ENCODE measurements at regions not wholly inside any gene's neighbourhood (a gene's known extent, or its start where the extent isn't known, plus 50 kb on each side); places are given as distances from the start of the nearest gene placed in this dataset.

DNA sequence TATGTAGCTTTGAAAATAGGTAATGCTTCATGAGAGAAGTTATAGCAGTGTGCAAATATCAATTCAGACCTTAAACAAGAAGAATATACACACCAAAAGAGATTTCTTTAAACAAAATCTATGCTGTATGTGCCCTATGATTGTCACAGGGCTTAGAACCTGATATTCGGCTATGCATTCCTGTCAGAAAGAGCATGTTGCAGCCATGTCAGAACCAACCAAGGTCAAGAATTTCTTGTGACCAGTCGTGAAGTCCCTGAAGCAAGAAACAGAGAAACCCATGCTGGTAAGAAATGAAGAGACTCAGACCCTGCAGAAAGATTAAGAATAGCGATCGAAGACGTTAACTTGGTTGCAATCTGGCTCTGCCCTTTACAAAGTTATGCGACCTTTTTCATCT, 210.3 kb upstream of the SPIN4 start (continued):
- no peak for TF ChIP-seq EZH2 (IDR thresholded peaks at IDR 0.05; ENCODE audit: low read depth, unreplicated experiment)
- TF ChIP-seq POLR2AphosphoS5 (IDR thresholded peaks at IDR 0.05; ENCODE audit: low read depth): no peak
- TF ChIP-seq, protein P1, sequence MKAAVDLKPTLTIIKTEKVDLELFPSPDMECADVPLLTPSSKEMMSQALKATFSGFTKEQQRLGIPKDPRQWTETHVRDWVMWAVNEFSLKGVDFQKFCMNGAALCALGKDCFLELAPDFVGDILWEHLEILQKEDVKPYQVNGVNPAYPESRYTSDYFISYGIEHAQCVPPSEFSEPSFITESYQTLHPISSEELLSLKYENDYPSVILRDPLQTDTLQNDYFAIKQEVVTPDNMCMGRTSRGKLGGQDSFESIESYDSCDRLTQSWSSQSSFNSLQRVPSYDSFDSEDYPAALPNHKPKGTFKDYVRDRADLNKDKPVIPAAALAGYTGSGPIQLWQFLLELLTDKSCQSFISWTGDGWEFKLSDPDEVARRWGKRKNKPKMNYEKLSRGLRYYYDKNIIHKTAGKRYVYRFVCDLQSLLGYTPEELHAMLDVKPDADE (IDR thresholded peaks at IDR 0.05): no peak

DNA sequence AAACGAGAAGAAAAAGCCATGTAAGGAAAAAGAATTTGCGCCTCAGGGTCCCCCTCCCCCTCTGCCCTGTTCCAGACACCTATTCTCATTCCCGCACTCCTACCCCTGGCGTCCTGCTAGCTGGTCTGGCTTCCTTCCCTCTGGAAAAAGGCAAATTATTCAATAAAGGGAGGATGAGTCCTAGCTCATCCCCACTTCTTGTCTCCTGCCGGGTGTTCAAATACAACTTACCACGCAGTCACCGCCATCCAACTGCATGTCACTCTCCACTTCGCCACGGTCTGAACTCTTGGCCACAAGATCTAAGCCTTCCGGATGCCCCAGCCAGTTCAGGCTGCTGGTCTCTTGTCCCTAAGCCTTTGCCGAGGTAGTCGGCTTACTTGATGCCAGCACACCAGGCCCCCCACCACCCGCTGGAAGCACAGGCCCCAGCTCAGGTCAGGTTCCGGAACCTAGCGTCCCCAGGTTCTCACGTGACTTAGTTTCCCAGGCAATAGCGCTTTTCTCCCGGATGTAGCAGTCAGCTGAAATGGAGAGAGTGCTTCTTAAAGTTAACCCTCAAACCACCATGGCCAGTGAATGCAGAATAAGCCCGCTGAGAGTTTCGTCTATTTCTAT, 209.6 kb upstream of the SPIN4 start:
- Histone ChIP-seq H3K9me2 (ENCODE audit: insufficient read depth) (no peaks in the 10 kb centered on the region), H3K36me3 (ENCODE audit: insufficient read depth) (no peaks in the 10 kb centered on the region), H3K79me2 (replicated peaks; ENCODE audit: insufficient read depth) (peaks cover 25% of the 10 kb centered on the region), H2AFZ (peak overlapping the region; percentile 69; the same call in 1 of the 2 replicates), H3K4me2 (peak overlapping the region; percentile 89), H3K27ac (ENCODE audit: low read depth) (peak overlapping the region; percentile 81), H3K27me3 (ENCODE audit: insufficient read depth) (no peaks in the 10 kb centered on the region), H3F3A (replicated peaks; ENCODE audit: low read depth) (no peaks in the 10 kb centered on the region), H3K4me3 (peak overlapping the region; percentile 61), H4K20me1 (replicated peaks; ENCODE audit: insufficient read depth) (no peaks in the 10 kb centered on the region), H3K4me1 (ENCODE audit: insufficient read depth) (no peaks in the 10 kb centered on the region)
- peak; percentile 36 for TF ChIP-seq POLR2AphosphoS5 (IDR thresholded peaks at IDR 0.05; ENCODE audit: low read depth)
- TF ChIP-seq CREB1 (CRISPR knock-in tag; IDR thresholded peaks at IDR 0.05; ENCODE audit: low read depth): no peak
- Mint-ChIP-seq H3K36me3 (ENCODE audit: low read depth) (peaks cover 5% of the 10 kb centered on the region; the same call in 1 of the 3 replicates), H3K9me3 (no peaks in the 10 kb centered on the region; the same call in 2 of the 3 replicates), H3K4me1 (peaks cover 2% of the 10 kb centered on the region), H3K4me3 (peak overlapping the region; percentile 100), H3K27me3 (ENCODE audit: insufficient read depth, low read depth, poor library complexity) (no peaks in the 10 kb centered on the region), H3K27ac (peak overlapping the region; percentile 97)
- ATAC-seq (peak; percentile 99), DNase-seq (ENCODE audit: low spot score) (peak; percentile 87)

DNA sequence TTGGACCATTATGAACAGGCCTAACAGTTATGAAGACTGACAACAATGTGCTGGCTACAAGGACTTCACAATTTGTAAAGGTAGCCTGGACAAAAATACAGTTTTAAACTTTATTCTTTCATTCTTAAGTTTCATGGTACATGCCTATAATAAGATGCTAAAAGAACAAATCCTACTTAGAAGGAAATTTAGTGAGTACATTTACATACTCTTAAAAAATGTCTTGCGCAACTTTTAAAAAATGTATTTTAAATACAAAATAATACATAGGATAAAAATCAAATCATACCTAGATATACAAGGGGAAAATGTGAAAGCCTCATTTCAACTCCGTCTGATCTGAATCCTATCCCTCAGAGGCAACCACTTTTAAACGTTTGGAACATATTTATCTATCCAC, 200.7 kb upstream of the SPIN4 start:
- Histone ChIP-seq H3K4me3 (no peak overlapping the region), H3K27me3 (ENCODE audit: insufficient read depth) (no peaks in the 10 kb centered on the region), H3K27ac (ENCODE audit: low read depth) (no peak overlapping the region), H2AFZ (no peak overlapping the region), H3F3A (replicated peaks; ENCODE audit: low read depth) (no peaks in the 10 kb centered on the region), H3K79me2 (replicated peaks; ENCODE audit: insufficient read depth) (peaks cover 6% of the 10 kb centered on the region; the same call in 1 of the 2 replicates), H3K9me2 (ENCODE audit: insufficient read depth) (no peaks in the 10 kb centered on the region), H4K20me1 (replicated peaks; ENCODE audit: insufficient read depth) (no peaks in the 10 kb centered on the region), H3K4me2 (no peak overlapping the region), H3K36me3 (ENCODE audit: insufficient read depth) (no peaks in the 10 kb centered on the region; the same call in 1 of the 2 replicates), H3K4me1 (ENCODE audit: insufficient read depth) (no peaks in the 10 kb centered on the region)
- Mint-ChIP-seq H3K4me1 (no peaks in the 10 kb centered on the region), H3K9me3 (peaks cover 18% of the 10 kb centered on the region; the same call in 1 of the 3 replicates), H3K4me3 (no peak overlapping the region), H3K27ac (no peak overlapping the region), H3K36me3 (ENCODE audit: low read depth) (peaks cover 37% of the 10 kb centered on the region), H3K27me3 (ENCODE audit: insufficient read depth, low read depth, poor library complexity) (no peaks in the 10 kb centered on the region)
- ATAC-seq (no peak), DNase-seq (ENCODE audit: low spot score) (no peak)
- TF ChIP-seq STAT1 (IDR thresholded peaks at IDR 0.05; ENCODE audit: unreplicated experiment) (no peak), CREB1 (CRISPR knock-in tag; IDR thresholded peaks at IDR 0.05; ENCODE audit: low read depth) (no peak), EZH2 (IDR thresholded peaks at IDR 0.05; ENCODE audit: low read depth, unreplicated experiment) (no peak), POLR2AphosphoS5 (IDR thresholded peaks at IDR 0.05; ENCODE audit: low read depth) (no peak), ZNF331 (CRISPR knock-in tag; IDR thresholded peaks at IDR 0.05; ENCODE audit: low read depth) (no peak)
- TF ChIP-seq, protein P2, sequence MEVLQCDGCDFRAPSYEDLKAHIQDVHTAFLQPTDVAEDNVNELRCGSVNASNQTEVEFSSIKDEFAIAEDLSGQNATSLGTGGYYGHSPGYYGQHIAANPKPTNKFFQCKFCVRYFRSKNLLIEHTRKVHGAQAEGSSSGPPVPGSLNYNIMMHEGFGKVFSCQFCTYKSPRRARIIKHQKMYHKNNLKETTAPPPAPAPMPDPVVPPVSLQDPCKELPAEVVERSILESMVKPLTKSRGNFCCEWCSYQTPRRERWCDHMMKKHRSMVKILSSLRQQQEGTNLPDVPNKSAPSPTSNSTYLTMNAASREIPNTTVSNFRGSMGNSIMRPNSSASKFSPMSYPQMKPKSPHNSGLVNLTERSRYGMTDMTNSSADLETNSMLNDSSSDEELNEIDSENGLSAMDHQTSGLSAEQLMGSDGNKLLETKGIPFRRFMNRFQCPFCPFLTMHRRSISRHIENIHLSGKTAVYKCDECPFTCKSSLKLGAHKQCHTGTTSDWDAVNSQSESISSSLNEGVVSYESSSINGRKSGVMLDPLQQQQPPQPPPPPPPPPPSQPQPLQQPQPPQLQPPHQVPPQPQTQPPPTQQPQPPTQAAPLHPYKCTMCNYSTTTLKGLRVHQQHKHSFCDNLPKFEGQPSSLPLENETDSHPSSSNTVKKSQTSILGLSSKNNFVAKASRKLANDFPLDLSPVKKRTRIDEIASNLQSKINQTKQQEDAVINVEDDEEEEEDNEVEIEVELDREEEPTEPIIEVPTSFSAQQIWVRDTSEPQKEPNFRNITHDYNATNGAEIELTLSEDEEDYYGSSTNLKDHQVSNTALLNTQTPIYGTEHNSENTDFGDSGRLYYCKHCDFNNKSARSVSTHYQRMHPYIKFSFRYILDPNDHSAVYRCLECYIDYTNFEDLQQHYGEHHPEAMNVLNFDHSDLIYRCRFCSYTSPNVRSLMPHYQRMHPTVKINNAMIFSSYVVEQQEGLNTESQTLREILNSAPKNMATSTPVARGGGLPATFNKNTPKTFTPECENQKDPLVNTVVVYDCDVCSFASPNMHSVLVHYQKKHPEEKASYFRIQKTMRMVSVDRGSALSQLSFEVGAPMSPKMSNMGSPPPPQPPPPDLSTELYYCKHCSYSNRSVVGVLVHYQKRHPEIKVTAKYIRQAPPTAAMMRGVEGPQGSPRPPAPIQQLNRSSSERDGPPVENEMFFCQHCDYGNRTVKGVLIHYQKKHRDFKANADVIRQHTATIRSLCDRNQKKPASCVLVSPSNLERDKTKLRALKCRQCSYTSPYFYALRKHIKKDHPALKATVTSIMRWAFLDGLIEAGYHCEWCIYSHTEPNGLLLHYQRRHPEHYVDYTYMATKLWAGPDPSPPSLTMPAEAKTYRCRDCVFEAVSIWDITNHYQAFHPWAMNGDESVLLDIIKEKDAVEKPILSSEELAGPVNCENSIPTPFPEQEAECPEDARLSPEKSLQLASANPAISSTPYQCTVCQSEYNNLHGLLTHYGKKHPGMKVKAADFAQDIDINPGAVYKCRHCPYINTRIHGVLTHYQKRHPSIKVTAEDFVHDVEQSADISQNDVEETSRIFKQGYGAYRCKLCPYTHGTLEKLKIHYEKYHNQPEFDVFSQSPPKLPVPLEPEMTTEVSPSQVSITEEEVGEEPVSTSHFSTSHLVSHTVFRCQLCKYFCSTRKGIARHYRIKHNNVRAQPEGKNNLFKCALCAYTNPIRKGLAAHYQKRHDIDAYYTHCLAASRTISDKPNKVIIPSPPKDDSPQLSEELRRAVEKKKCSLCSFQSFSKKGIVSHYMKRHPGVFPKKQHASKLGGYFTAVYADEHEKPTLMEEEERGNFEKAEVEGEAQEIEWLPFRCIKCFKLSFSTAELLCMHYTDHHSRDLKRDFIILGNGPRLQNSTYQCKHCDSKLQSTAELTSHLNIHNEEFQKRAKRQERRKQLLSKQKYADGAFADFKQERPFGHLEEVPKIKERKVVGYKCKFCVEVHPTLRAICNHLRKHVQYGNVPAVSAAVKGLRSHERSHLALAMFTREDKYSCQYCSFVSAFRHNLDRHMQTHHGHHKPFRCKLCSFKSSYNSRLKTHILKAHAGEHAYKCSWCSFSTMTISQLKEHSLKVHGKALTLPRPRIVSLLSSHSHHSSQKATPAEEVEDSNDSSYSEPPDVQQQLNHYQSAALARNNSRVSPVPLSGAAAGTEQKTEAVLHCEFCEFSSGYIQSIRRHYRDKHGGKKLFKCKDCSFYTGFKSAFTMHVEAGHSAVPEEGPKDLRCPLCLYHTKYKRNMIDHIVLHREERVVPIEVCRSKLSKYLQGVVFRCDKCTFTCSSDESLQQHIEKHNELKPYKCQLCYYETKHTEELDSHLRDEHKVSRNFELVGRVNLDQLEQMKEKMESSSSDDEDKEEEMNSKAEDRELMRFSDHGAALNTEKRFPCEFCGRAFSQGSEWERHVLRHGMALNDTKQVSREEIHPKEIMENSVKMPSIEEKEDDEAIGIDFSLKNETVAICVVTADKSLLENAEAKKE (CRISPR knock-in tag; IDR thresholded peaks at IDR 0.05): no peak
- TF ChIP-seq, protein P3, sequence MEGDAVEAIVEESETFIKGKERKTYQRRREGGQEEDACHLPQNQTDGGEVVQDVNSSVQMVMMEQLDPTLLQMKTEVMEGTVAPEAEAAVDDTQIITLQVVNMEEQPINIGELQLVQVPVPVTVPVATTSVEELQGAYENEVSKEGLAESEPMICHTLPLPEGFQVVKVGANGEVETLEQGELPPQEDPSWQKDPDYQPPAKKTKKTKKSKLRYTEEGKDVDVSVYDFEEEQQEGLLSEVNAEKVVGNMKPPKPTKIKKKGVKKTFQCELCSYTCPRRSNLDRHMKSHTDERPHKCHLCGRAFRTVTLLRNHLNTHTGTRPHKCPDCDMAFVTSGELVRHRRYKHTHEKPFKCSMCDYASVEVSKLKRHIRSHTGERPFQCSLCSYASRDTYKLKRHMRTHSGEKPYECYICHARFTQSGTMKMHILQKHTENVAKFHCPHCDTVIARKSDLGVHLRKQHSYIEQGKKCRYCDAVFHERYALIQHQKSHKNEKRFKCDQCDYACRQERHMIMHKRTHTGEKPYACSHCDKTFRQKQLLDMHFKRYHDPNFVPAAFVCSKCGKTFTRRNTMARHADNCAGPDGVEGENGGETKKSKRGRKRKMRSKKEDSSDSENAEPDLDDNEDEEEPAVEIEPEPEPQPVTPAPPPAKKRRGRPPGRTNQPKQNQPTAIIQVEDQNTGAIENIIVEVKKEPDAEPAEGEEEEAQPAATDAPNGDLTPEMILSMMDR (conservative IDR thresholded peaks at IDR 0.05; ENCODE audit: low read depth in 2 of 2): no peak
- TF ChIP-seq, protein P1 (IDR thresholded peaks at IDR 0.05): no peak

Measured in GM23338 (cell line).